GM11168 (cell line): ENCODE measurements at regions not wholly inside any gene's neighbourhood (a gene's known extent, or its start where the extent isn't known, plus 50 kb on each side); places are given as distances from the start of the nearest gene placed in this dataset.

Experiments
- in situ Hi-C: fragments of 300-500 bp; cut with MboI; formaldehyde crosslinking; loops from one replicate; pipeline ENCODE4 v1.12.0; 2022; ENCODE audit warnings: low sequenced_read_pairs; ENCODE audit not compliant: unreplicated experiment

GRCh38 chrX:39854772-39855747 lies 242.7 kb downstream of the BCOR start:
- in situ Hi-C loops: no loop called here

GRCh38 chrX:39855748-39856129 lies 242.0 kb downstream of the BCOR start:
- in situ Hi-C loops: no loop called here

- in situ Hi-C loops: no loop called here
Observed at GRCh38 chrX:39856472-39857121, 241.2 kb downstream of the BCOR start.

- in situ Hi-C loops: no loop called here
Observed at GRCh38 chrX:39857780-39858179, 240.0 kb downstream of the BCOR start.

- in situ Hi-C loops: no loop called here
Observed at GRCh38 chrX:39859991-39860861, 237.5 kb downstream of the BCOR start.

GRCh38 chrX:39862963-39863362 lies 234.8 kb downstream of the BCOR start:
- in situ Hi-C loops: no loop called here

- in situ Hi-C loops: no loop called here
Observed at GRCh38 chrX:39866229-39866628, 231.5 kb downstream of the BCOR start.

GRCh38 chrX:39869846-39870601 lies 227.7 kb downstream of the BCOR start:
- in situ Hi-C loops: no loop called here

GRCh38 chrX:39871648-39872047 lies 226.1 kb downstream of the BCOR start:
- in situ Hi-C loops: no loop called here

GRCh38 chrX:39873117-39873516 lies 224.6 kb downstream of the BCOR start:
- in situ Hi-C loops: no loop called here

GRCh38 chrX:39874202-39874816 lies 223.4 kb downstream of the BCOR start:
- in situ Hi-C loops: no loop called here

GRCh38 chrX:39875834-39876628 lies 221.7 kb downstream of the BCOR start:
- in situ Hi-C loops: no loop called here

GRCh38 chrX:39877905-39878304 lies 219.9 kb downstream of the BCOR start:
- in situ Hi-C loops: no loop called here

- in situ Hi-C loops: no loop called here
Observed at GRCh38 chrX:39883666-39884065, 214.1 kb downstream of the BCOR start.

GRCh38 chrX:39886282-39886681 lies 211.5 kb downstream of the BCOR start:
- in situ Hi-C loops: no loop called here

- in situ Hi-C loops: no loop called here
Observed at GRCh38 chrX:39888730-39889129, 209.0 kb downstream of the BCOR start.

GRCh38 chrX:39889704-39890103 lies 208.1 kb downstream of the BCOR start:
- in situ Hi-C loops: no loop called here

GRCh38 chrX:39890807-39891206 lies 207.0 kb downstream of the BCOR start:
- in situ Hi-C loops: no loop called here

GRCh38 chrX:39891781-39892180 lies 206.0 kb downstream of the BCOR start:
- in situ Hi-C loops: no loop called here
